OCI-LY7 (cell line): ENCODE measurements at regions not wholly inside any gene's neighbourhood (a gene's known extent, or its start where the extent isn't known, plus 50 kb on each side); places are given as distances from the start of the nearest gene placed in this dataset.

Experiments used
- CTCF ChIP-seq: fragments of 200-600 bp; sonication (generic); conservative IDR thresholded peaks from 2 replicates; pipeline ENCODE4 v1.5.1; 2014; ENCODE audit warnings: mild to moderate bottlenecking, antibody characterized with exemption, low read length, moderate library complexity, mixed read lengths
- EZH2phosphoT487 ChIP-seq: fragments of 200-600 bp; sonication (generic); IDR thresholded peaks from 2 replicates; pipeline ENCODE4 v1.6.1; 2018; ENCODE audit warnings: low read depth, borderline replicate concordance, mild to moderate bottlenecking, mixed run types, antibody characterized with exemption, low read length, moderate library complexity, mixed read lengths

GRCh38 chr5:85545129-85545528 lies 1072.6 kb upstream of the COX7C start:
- TF ChIP-seq CTCF (no peak), EZH2phosphoT487 (no peak)
